ENCODE measurements at regions not wholly inside any gene's neighbourhood (a gene's known extent, or its start where the extent isn't known, plus 50 kb on each side); places are given as distances from the start of the nearest gene placed in this dataset.

GRCh38 chr6:139647016-139647415 is 272.6 kb upstream of the CITED2 start:
- Mint-ChIP-seq H3K9me3 (no peaks in the 10 kb centered on the region), H3K36me3 (ENCODE audit: low read depth) (no peaks in the 10 kb centered on the region), H3K27me3 (ENCODE audit: insufficient read depth) (peaks cover 3% of the 10 kb centered on the region), H3K27ac (no peak overlapping the region), H3K4me3 (no peak overlapping the region), H3K4me1 (ENCODE audit: low read depth) (no peaks in the 10 kb centered on the region)
- no peak for DNase-seq (ENCODE audit: low spot score)
- intact Hi-C loops (cut with micrococcal nuclease), result no loop called here

GRCh38 chr6:139644821-139645220 is 270.4 kb upstream of the CITED2 start:
- no peak for DNase-seq (ENCODE audit: low spot score)
- H3K4me3 Mint-ChIP-seq, result no peak overlapping the region
- peaks cover 8% of the 10 kb centered on the region for H3K27me3 Mint-ChIP-seq (ENCODE audit: insufficient read depth)
- H3K27ac Mint-ChIP-seq, result no peak overlapping the region
- H3K4me1 Mint-ChIP-seq (ENCODE audit: low read depth), result no peaks in the 10 kb centered on the region
- no peaks in the 10 kb centered on the region for H3K36me3 Mint-ChIP-seq (ENCODE audit: low read depth)
- intact Hi-C loops (cut with micrococcal nuclease), result no loop called here
- no peaks in the 10 kb centered on the region for H3K9me3 Mint-ChIP-seq

- no peaks in the 10 kb centered on the region for H3K9me3 Mint-ChIP-seq
- H3K4me3 Mint-ChIP-seq, result no peak overlapping the region
- H3K27ac Mint-ChIP-seq, result no peak overlapping the region
- intact Hi-C loops (cut with micrococcal nuclease), result no loop called here
- H3K4me1 Mint-ChIP-seq (ENCODE audit: low read depth), result no peaks in the 10 kb centered on the region
- H3K36me3 Mint-ChIP-seq (ENCODE audit: low read depth), result no peaks in the 10 kb centered on the region
- H3K27me3 Mint-ChIP-seq (ENCODE audit: insufficient read depth), result peaks cover 8% of the 10 kb centered on the region
- DNase-seq (ENCODE audit: low spot score), result no peak
These were observed 269.5 kb upstream of the CITED2 start for GRCh38 chr6:139643986-139644385.

- no peak overlapping the region for H3K4me3 Mint-ChIP-seq
- intact Hi-C loops (cut with micrococcal nuclease), result no loop called here
- no peaks in the 10 kb centered on the region for H3K36me3 Mint-ChIP-seq (ENCODE audit: low read depth)
- H3K4me1 Mint-ChIP-seq (ENCODE audit: low read depth), result no peaks in the 10 kb centered on the region
- H3K9me3 Mint-ChIP-seq, result peaks cover 5% of the 10 kb centered on the region
- H3K27ac Mint-ChIP-seq, result no peak overlapping the region
- DNase-seq (ENCODE audit: low spot score), result no peak
- peaks cover 8% of the 10 kb centered on the region for H3K27me3 Mint-ChIP-seq (ENCODE audit: insufficient read depth)
These were observed 267.9 kb upstream of the CITED2 start for GRCh38 chr6:139642346-139642745.

- Mint-ChIP-seq H3K4me3 (no peak overlapping the region), H3K36me3 (ENCODE audit: low read depth) (no peaks in the 10 kb centered on the region), H3K9me3 (peaks cover 5% of the 10 kb centered on the region), H3K27me3 (ENCODE audit: insufficient read depth) (peaks cover 8% of the 10 kb centered on the region), H3K27ac (no peak overlapping the region), H3K4me1 (ENCODE audit: low read depth) (no peaks in the 10 kb centered on the region)
- no peak for DNase-seq (ENCODE audit: low spot score)
- intact Hi-C loops (cut with micrococcal nuclease), result no loop called here
These were observed 266.9 kb upstream of the CITED2 start for GRCh38 chr6:139641376-139641775.

GRCh38 chr6:139640921-139641320 is 266.5 kb upstream of the CITED2 start:
- intact Hi-C loops (cut with micrococcal nuclease), result no loop called here

GRCh38 chr6:139640448-139640847 is 266.0 kb upstream of the CITED2 start:
- Mint-ChIP-seq H3K27me3 (ENCODE audit: insufficient read depth) (peaks cover 8% of the 10 kb centered on the region), H3K4me1 (ENCODE audit: low read depth) (no peaks in the 10 kb centered on the region), H3K9me3 (peaks cover 5% of the 10 kb centered on the region), H3K36me3 (ENCODE audit: low read depth) (no peaks in the 10 kb centered on the region), H3K27ac (no peak overlapping the region), H3K4me3 (no peak overlapping the region)
- intact Hi-C loops (cut with micrococcal nuclease), result no loop called here
- no peak for DNase-seq (ENCODE audit: low spot score)

More at GRCh38 chr6:139640921-139641320, 266.5 kb upstream of the CITED2 start:
- Mint-ChIP-seq H3K4me1 (ENCODE audit: low read depth) (no peaks in the 10 kb centered on the region), H3K9me3 (peaks cover 5% of the 10 kb centered on the region), H3K27me3 (ENCODE audit: insufficient read depth) (peaks cover 8% of the 10 kb centered on the region), H3K36me3 (ENCODE audit: low read depth) (no peaks in the 10 kb centered on the region), H3K27ac (no peak overlapping the region), H3K4me3 (no peak overlapping the region)
- DNase-seq (ENCODE audit: low spot score), result no peak

- no peak for DNase-seq (ENCODE audit: low spot score)
- Mint-ChIP-seq H3K9me3 (peaks cover 5% of the 10 kb centered on the region), H3K4me1 (ENCODE audit: low read depth) (no peaks in the 10 kb centered on the region), H3K27me3 (ENCODE audit: insufficient read depth) (peaks cover 8% of the 10 kb centered on the region), H3K36me3 (ENCODE audit: low read depth) (no peaks in the 10 kb centered on the region), H3K4me3 (no peak overlapping the region), H3K27ac (no peak overlapping the region)
- intact Hi-C loops (cut with micrococcal nuclease), result no loop called here
These were observed 265.1 kb upstream of the CITED2 start for GRCh38 chr6:139639507-139639906.

GRCh38 chr6:139638179-139638941 is 263.9 kb upstream of the CITED2 start:
- peaks cover 5% of the 10 kb centered on the region for H3K9me3 Mint-ChIP-seq
- H3K4me3 Mint-ChIP-seq, result no peak overlapping the region
- DNase-seq (ENCODE audit: low spot score), result no peak
- intact Hi-C loops (cut with micrococcal nuclease), result no loop called here
- H3K36me3 Mint-ChIP-seq (ENCODE audit: low read depth), result no peaks in the 10 kb centered on the region
- no peaks in the 10 kb centered on the region for H3K4me1 Mint-ChIP-seq (ENCODE audit: low read depth)
- H3K27ac Mint-ChIP-seq, result no peak overlapping the region
- peaks cover 5% of the 10 kb centered on the region for H3K27me3 Mint-ChIP-seq (ENCODE audit: insufficient read depth)

GRCh38 chr6:139637766-139638165 is 263.3 kb upstream of the CITED2 start:
- Mint-ChIP-seq H3K4me1 (ENCODE audit: low read depth) (no peaks in the 10 kb centered on the region), H3K27ac (no peak overlapping the region), H3K27me3 (ENCODE audit: insufficient read depth) (peaks cover 5% of the 10 kb centered on the region), H3K9me3 (peaks cover 5% of the 10 kb centered on the region), H3K4me3 (no peak overlapping the region), H3K36me3 (ENCODE audit: low read depth) (no peaks in the 10 kb centered on the region)
- intact Hi-C loops (cut with micrococcal nuclease), result no loop called here
- no peak for DNase-seq (ENCODE audit: low spot score)

- H3K27me3 Mint-ChIP-seq (ENCODE audit: insufficient read depth), result peaks cover 6% of the 10 kb centered on the region
- no peak overlapping the region for H3K4me3 Mint-ChIP-seq
- H3K4me1 Mint-ChIP-seq (ENCODE audit: low read depth), result no peaks in the 10 kb centered on the region
- no peak overlapping the region for H3K27ac Mint-ChIP-seq
- no peaks in the 10 kb centered on the region for H3K36me3 Mint-ChIP-seq (ENCODE audit: low read depth)
- H3K9me3 Mint-ChIP-seq, result peaks cover 5% of the 10 kb centered on the region
- intact Hi-C loops (cut with micrococcal nuclease), result no loop called here
- DNase-seq (ENCODE audit: low spot score), result no peak
These were observed 261.9 kb upstream of the CITED2 start for GRCh38 chr6:139636391-139636790.

- H3K9me3 Mint-ChIP-seq, result peaks cover 5% of the 10 kb centered on the region
- DNase-seq (ENCODE audit: low spot score), result no peak
- no peaks in the 10 kb centered on the region for H3K36me3 Mint-ChIP-seq (ENCODE audit: low read depth)
- intact Hi-C loops (cut with micrococcal nuclease), result no loop called here
- no peak overlapping the region for H3K4me3 Mint-ChIP-seq
- peaks cover 11% of the 10 kb centered on the region for H3K27me3 Mint-ChIP-seq (ENCODE audit: insufficient read depth)
- no peaks in the 10 kb centered on the region for H3K4me1 Mint-ChIP-seq (ENCODE audit: low read depth)
- H3K27ac Mint-ChIP-seq, result no peak overlapping the region
These were observed 261.1 kb upstream of the CITED2 start for GRCh38 chr6:139635401-139636130.

GRCh38 chr6:139632840-139633239 is 258.4 kb upstream of the CITED2 start:
- Mint-ChIP-seq H3K4me1 (ENCODE audit: low read depth) (no peaks in the 10 kb centered on the region), H3K27ac (no peak overlapping the region), H3K36me3 (ENCODE audit: low read depth) (no peaks in the 10 kb centered on the region), H3K27me3 (ENCODE audit: insufficient read depth) (peaks cover 20% of the 10 kb centered on the region), H3K9me3 (peaks cover 5% of the 10 kb centered on the region), H3K4me3 (no peak overlapping the region)
- intact Hi-C loops (cut with micrococcal nuclease), result no loop called here
- DNase-seq (ENCODE audit: low spot score), result no peak

All from activated T-helper 1 cell treated with anti-CD3 and anti-CD28 coated beads, Interleukin-12 subunit alpha, Interleukin-12 subunit beta, Interleukin-2, Interleukin-4 antibody, amounts not matched to agents 30 ng/mL and 10 ng/mL and 1 ng/mL, durations not matched to agents 14 hours and 24 hours and 36 hours (primary cell).